Colonic mucosa (tissue), 4 donors: ENCODE measurements at regions not wholly inside any gene's neighbourhood (a gene's known extent, or its start where the extent isn't known, plus 50 kb on each side); places are given as distances from the start of the nearest gene placed in this dataset.

ENCODE experiments used
- DNase-seq: peaks from one replicate; pipeline ENCODE4 v3.0.0-alpha.2; 2020
- H3K27ac ChIP-seq: fragments of 200-600 bp; one replicate; pipeline ENCODE4 v1.8.0; 2021
- H3K27me3 ChIP-seq: fragments of 200-600 bp; one replicate; pipeline ENCODE4 v1.8.0; 2021
- H3K36me3 ChIP-seq: fragments of 200-600 bp; one replicate; pipeline ENCODE4 v1.8.0; 2021
- H3K4me1 ChIP-seq: fragments of 200-600 bp; one replicate; pipeline ENCODE4 v1.8.0; 2021; ENCODE audit warnings: mild to moderate bottlenecking
- H3K4me3 ChIP-seq: fragments of 200-600 bp; one replicate; pipeline ENCODE4 v1.8.0; 2021
- H3K9ac ChIP-seq, 2 donors: one replicate each; pipeline ENCODE4 v1.7.0; 2013; ENCODE audit warnings: control low read depth in 2 of 2, low read depth in 2 of 2, low read length in 2 of 2
- H3K9me3 ChIP-seq: fragments of 200-600 bp; one replicate; pipeline ENCODE4 v1.8.0; 2021
- CTCF ChIP-seq: fragments of 200-600 bp; IDR thresholded peaks from one replicate; pipeline ENCODE4 v1.8.0; 2022; ENCODE audit warnings: antibody characterized with exemption, mild to moderate bottlenecking
- intact Hi-C: fragments of 100-400 bp; cut with DNase I; formaldehyde crosslinking; loops from one replicate; pipeline ENCODE4 v1.14.1; 2022
- donor health status: healthy.
- donor health status: DM: no; HTN: no; CAD: no.
- donor health status: DM: no; HTN: no; CAD: no.

GRCh38 chr2:5507367-5507766, 184.8 kb upstream of the SOX11 start:
- Histone ChIP-seq H3K9me3 (no peaks in the 10 kb centered on the region), H3K36me3 (no peaks in the 10 kb centered on the region), H3K9ac (no peak overlapping the region), H3K4me1 (no peaks in the 10 kb centered on the region), H3K27ac (no peak overlapping the region), H3K4me3 (no peak overlapping the region), H3K27me3 (no peaks in the 10 kb centered on the region)
- intact Hi-C loops: no loop called here
- no peak for TF ChIP-seq CTCF
- no peak for DNase-seq

GRCh38 chr2:5509362-5509761, 182.8 kb upstream of the SOX11 start:
- H3K27me3 ChIP-seq: no peaks in the 10 kb centered on the region
- H3K36me3 ChIP-seq: no peaks in the 10 kb centered on the region
- no peaks in the 10 kb centered on the region for H3K9me3 ChIP-seq
- no peak for DNase-seq
- no peaks in the 10 kb centered on the region for H3K4me1 ChIP-seq
- H3K4me3 ChIP-seq: no peak overlapping the region
- no peak overlapping the region for H3K27ac ChIP-seq
- intact Hi-C loops: no loop called here
- no peak overlapping the region for H3K9ac ChIP-seq
- no peak for TF ChIP-seq CTCF

- no peaks in the 10 kb centered on the region for H3K4me1 ChIP-seq
- H3K27me3 ChIP-seq: no peaks in the 10 kb centered on the region
- TF ChIP-seq CTCF: no peak
- H3K4me3 ChIP-seq: no peak overlapping the region
- DNase-seq: no peak
- intact Hi-C loops: no loop called here
- H3K27ac ChIP-seq: no peak overlapping the region
- no peak overlapping the region for H3K9ac ChIP-seq
- H3K9me3 ChIP-seq: no peaks in the 10 kb centered on the region
- H3K36me3 ChIP-seq: no peaks in the 10 kb centered on the region
These were observed 182.1 kb upstream of the SOX11 start for GRCh38 chr2:5510082-5510481.

GRCh38 chr2:5515693-5516092, 176.5 kb upstream of the SOX11 start:
- Histone ChIP-seq H3K9ac (no peak overlapping the region), H3K9me3 (no peaks in the 10 kb centered on the region), H3K27ac (no peak overlapping the region), H3K27me3 (no peaks in the 10 kb centered on the region), H3K36me3 (no peaks in the 10 kb centered on the region), H3K4me3 (no peak overlapping the region), H3K4me1 (no peaks in the 10 kb centered on the region)
- DNase-seq: no peak
- intact Hi-C loops: no loop called here
- no peak for TF ChIP-seq CTCF

- intact Hi-C loops: no loop called here
- Histone ChIP-seq H3K9me3 (no peaks in the 10 kb centered on the region), H3K36me3 (no peaks in the 10 kb centered on the region), H3K9ac (no peak overlapping the region), H3K4me1 (no peaks in the 10 kb centered on the region), H3K4me3 (no peak overlapping the region), H3K27me3 (no peaks in the 10 kb centered on the region), H3K27ac (no peak overlapping the region)
- no peak for TF ChIP-seq CTCF
- DNase-seq: no peak
These were observed 172.9 kb upstream of the SOX11 start for GRCh38 chr2:5519286-5519685.

GRCh38 chr2:5520463-5520972, 171.7 kb upstream of the SOX11 start:
- no peak for DNase-seq
- no peaks in the 10 kb centered on the region for H3K36me3 ChIP-seq
- no peak for TF ChIP-seq CTCF
- intact Hi-C loops: no loop called here
- H3K9me3 ChIP-seq: no peaks in the 10 kb centered on the region
- H3K9ac ChIP-seq: no peak overlapping the region
- no peak overlapping the region for H3K4me3 ChIP-seq
- H3K27ac ChIP-seq: no peak overlapping the region
- no peaks in the 10 kb centered on the region for H3K4me1 ChIP-seq
- H3K27me3 ChIP-seq: no peaks in the 10 kb centered on the region
